ENCODE measurements at regions not wholly inside any gene's neighbourhood (a gene's known extent, or its start where the extent isn't known, plus 50 kb on each side); places are given as distances from the start of the nearest gene placed in this dataset.

GRCh38 chr2:863732-864450 lies 86.8 kb upstream of the SNTG2 start:
- Histone ChIP-seq H3K27me3 (replicated peaks in 1 of 4; ENCODE audit: control extremely low read depth in 1 of 4, control insufficient read depth in 3 of 4, insufficient read depth in 4 of 4, low read length in 3 of 4) (no peaks in the 10 kb centered on the region), H3K4me3 (ENCODE audit: control extremely low read depth in 1 of 5, extremely low read depth in 1 of 5, insufficient read depth in 1 of 5, low read depth in 2 of 5, low read length in 4 of 5) (no peak overlapping the region), H3K4me2 (replicated peaks; ENCODE audit: low read depth, low read length, poor library complexity, severe bottlenecking) (no peak overlapping the region), H2AFZ (ENCODE audit: insufficient read depth, low read depth, low read length, poor library complexity, severe bottlenecking) (no peak overlapping the region), H3K27ac (ENCODE audit: low read length in 2 of 2) (no peak overlapping the region), H3K9me3 (ENCODE audit: control extremely low read depth in 1 of 3, control insufficient read depth in 2 of 3, insufficient read depth in 1 of 3, low read length in 2 of 3) (no peaks in the 10 kb centered on the region), H3K36me3 (replicated peaks in 1 of 2; ENCODE audit: control extremely low read depth in 1 of 2, control insufficient read depth in 1 of 2, extremely low read depth in 1 of 2, insufficient read depth in 2 of 2, low read length in 1 of 2) (no peaks in the 10 kb centered on the region), H3K79me2 (ENCODE audit: control insufficient read depth, insufficient read depth, low read length) (no peaks in the 10 kb centered on the region), H3K4me1 (ENCODE audit: control insufficient read depth in 2 of 2, insufficient read depth in 2 of 2, low read length in 2 of 2) (no peaks in the 10 kb centered on the region), H3K9ac (ENCODE audit: low read length) (no peak overlapping the region), H4K20me1 (ENCODE audit: control insufficient read depth, insufficient read depth, low read length, poor library complexity, severe bottlenecking) (no peaks in the 10 kb centered on the region)
- intact Hi-C loops (cut with micrococcal nuclease) = no loop called here
- WGBS (ENCODE audit: insufficient coverage) = 72% methylated on average over 11 of the region's 13 CpGs
- no peaks in the 10 kb centered on the region for H3K9me3 Mint-ChIP-seq (ENCODE audit: insufficient read depth)
- peaks cover 19% of the 10 kb centered on the region for H3K27me3 Mint-ChIP-seq
- no peak overlapping the region for H3K27ac Mint-ChIP-seq
- TF ChIP-seq, protein P1, sequence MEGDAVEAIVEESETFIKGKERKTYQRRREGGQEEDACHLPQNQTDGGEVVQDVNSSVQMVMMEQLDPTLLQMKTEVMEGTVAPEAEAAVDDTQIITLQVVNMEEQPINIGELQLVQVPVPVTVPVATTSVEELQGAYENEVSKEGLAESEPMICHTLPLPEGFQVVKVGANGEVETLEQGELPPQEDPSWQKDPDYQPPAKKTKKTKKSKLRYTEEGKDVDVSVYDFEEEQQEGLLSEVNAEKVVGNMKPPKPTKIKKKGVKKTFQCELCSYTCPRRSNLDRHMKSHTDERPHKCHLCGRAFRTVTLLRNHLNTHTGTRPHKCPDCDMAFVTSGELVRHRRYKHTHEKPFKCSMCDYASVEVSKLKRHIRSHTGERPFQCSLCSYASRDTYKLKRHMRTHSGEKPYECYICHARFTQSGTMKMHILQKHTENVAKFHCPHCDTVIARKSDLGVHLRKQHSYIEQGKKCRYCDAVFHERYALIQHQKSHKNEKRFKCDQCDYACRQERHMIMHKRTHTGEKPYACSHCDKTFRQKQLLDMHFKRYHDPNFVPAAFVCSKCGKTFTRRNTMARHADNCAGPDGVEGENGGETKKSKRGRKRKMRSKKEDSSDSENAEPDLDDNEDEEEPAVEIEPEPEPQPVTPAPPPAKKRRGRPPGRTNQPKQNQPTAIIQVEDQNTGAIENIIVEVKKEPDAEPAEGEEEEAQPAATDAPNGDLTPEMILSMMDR (IDR thresholded peaks at IDR 0.05) = no peak
- TF ChIP-seq EZH2 (IDR thresholded peaks at IDR 0.05; ENCODE audit: borderline replicate concordance, insufficient read depth, low read depth, low read length, poor library complexity, severe bottlenecking) = no peak
- ATAC-seq (ENCODE audit: low read depth) = no peak
- no peak for DNase-seq
- ChIA-PET POLR2A (no interaction called here), CTCF (no interaction called here)
- no peaks in the 10 kb centered on the region for H3K4me1 Mint-ChIP-seq
- H3K4me3 Mint-ChIP-seq = no peak overlapping the region

GRCh38 chr2:862731-863466 lies 87.8 kb upstream of the SNTG2 start:
- Mint-ChIP-seq H3K27me3 (peaks cover 19% of the 10 kb centered on the region), H3K4me3 (no peak overlapping the region), H3K9me3 (ENCODE audit: insufficient read depth) (no peaks in the 10 kb centered on the region), H3K4me1 (no peaks in the 10 kb centered on the region), H3K27ac (no peak overlapping the region)
- no peak for DNase-seq
- no peak for ATAC-seq (ENCODE audit: low read depth)
- H3K4me3 ChIP-seq (ENCODE audit: control extremely low read depth in 1 of 5, extremely low read depth in 1 of 5, insufficient read depth in 1 of 5, low read depth in 2 of 5, low read length in 4 of 5) = no peak overlapping the region
- no peaks in the 10 kb centered on the region for H3K4me1 ChIP-seq (ENCODE audit: control insufficient read depth in 2 of 2, insufficient read depth in 2 of 2, low read length in 2 of 2)
- TF ChIP-seq, protein P1 (IDR thresholded peaks at IDR 0.05) = no peak
- no peak for TF ChIP-seq EZH2 (IDR thresholded peaks at IDR 0.05; ENCODE audit: borderline replicate concordance, insufficient read depth, low read depth, low read length, poor library complexity, severe bottlenecking)
- no peak overlapping the region for H3K4me2 ChIP-seq (replicated peaks; ENCODE audit: low read depth, low read length, poor library complexity, severe bottlenecking)
- no peak overlapping the region for H2AFZ ChIP-seq (ENCODE audit: insufficient read depth, low read depth, low read length, poor library complexity, severe bottlenecking)
- intact Hi-C loops (cut with micrococcal nuclease) = no loop called here
- H3K27me3 ChIP-seq (replicated peaks in 1 of 4; ENCODE audit: control extremely low read depth in 1 of 4, control insufficient read depth in 3 of 4, insufficient read depth in 4 of 4, low read length in 3 of 4) = no peaks in the 10 kb centered on the region
- no peaks in the 10 kb centered on the region for H4K20me1 ChIP-seq (ENCODE audit: control insufficient read depth, insufficient read depth, low read length, poor library complexity, severe bottlenecking)
- no peaks in the 10 kb centered on the region for H3K9me3 ChIP-seq (ENCODE audit: control extremely low read depth in 1 of 3, control insufficient read depth in 2 of 3, insufficient read depth in 1 of 3, low read length in 2 of 3)
- no peak overlapping the region for H3K27ac ChIP-seq (ENCODE audit: low read length in 2 of 2)
- no peak overlapping the region for H3K9ac ChIP-seq (ENCODE audit: low read length)
- H3K79me2 ChIP-seq (ENCODE audit: control insufficient read depth, insufficient read depth, low read length) = no peaks in the 10 kb centered on the region
- 59% methylated on average over 5 of the region's 9 CpGs for WGBS (ENCODE audit: insufficient coverage)
- POLR2A ChIA-PET = no interaction called here
- no peaks in the 10 kb centered on the region for H3K36me3 ChIP-seq (replicated peaks in 1 of 2; ENCODE audit: control extremely low read depth in 1 of 2, control insufficient read depth in 1 of 2, extremely low read depth in 1 of 2, insufficient read depth in 2 of 2, low read length in 1 of 2)
- CTCF ChIA-PET = no interaction called here
